Occipital lobe (tissue), 1 donor: ENCODE measurements at regions not wholly inside any gene's neighbourhood (a gene's known extent, or its start where the extent isn't known, plus 50 kb on each side); places are given as distances from the start of the nearest gene placed in this dataset.

Source experiments
- DNase-seq: peaks from one replicate; lab custom pipeline; 2025; lab: John Stamatoyannopoulos, UW

DNA sequence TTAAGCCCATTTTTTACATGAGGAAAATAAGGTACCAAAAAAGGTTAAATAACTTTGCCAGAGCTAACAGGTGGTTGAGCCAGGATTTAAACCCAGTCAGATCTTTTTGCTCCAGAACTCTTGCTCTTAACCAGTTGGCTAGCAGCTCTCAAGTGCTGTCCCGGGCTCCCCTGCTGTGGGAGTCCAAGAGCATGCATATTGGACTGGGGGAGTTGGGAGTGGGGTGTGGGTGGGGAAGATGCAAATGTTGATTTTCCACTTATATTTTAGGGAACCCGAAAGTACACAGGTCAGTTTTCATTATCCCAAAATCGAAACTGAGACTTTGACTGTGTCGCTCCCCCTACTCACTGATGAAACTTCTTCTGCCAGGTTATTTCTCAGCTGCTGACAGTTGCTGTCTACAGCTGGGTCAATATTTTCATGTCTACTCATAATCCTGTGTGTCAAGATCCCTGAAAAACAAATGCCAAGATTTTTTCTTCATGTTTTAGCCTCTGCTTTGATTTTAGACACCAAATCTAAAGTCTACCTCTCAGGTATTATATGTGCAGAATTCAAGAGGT, 172.3 kb upstream of the TMPO start:
- DNase-seq: no peak

DNA sequence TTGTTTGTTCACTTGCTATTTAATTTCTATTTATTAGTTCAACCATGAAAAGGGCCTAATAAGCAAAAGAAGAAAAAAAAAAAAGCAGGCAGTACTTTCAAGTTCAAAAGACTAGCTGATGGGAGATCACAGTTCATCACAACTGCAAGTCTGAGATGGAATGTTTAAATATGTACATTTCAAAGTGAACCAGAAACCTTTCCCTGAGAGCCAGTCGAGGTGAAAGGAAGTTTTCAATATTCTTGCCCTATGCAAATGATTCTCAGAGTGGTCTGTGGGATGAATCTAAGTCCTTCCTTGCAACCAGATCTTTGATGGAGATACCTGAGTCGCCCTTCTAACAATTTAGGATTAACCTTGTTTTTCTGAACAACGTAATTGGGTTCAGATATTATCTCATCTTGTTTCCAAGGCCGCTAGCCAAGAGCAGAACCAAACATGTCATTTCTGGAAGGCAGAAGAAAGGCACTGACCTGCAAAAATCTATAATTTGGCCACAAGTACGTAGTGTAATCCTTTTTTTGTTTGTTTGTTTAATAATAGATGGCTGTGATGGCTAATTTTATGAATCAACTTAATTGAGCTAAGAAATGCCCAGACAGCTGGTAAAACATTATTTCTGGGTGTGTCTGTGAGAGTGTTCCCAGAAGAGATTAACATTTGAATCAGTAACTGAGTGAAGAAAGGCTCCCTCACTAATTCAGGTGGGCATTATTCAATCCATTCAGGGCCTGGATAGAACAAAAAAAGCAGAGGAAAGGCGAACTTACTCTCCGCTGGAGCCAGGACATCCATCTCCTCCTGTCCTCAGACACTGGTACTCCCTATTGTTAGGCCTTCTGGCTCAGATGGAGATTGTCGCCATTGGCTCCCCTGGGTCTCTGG, 171.1 kb upstream of the TMPO start:
- no peak for DNase-seq

DNA sequence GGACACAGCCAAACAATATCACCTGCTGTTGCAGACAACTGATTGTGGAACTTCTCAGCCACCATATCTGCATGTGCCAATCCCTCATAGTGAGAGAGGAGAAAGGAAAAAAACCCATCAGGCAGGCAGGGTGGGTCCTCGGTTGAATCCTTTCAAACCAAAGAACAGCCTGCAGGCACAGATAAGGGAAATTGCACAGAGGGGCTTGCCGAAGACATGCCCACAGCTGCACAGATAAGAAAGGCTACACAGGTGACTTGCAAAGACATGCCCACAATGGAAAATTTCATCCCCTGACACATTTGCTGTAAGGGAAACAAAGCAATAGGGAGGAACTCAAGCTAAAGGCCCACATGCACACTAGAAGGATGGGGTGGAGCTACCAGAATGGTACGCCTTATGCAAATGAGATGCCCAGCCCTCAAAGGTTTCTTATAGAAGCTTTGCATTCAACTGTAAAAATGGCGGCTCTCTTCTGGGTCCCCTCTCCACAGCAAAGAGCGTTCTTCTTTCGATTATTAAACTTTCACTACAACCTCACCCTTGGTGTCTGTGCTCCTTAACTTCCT, 170.0 kb upstream of the TMPO start:
- no peak for DNase-seq

DNA sequence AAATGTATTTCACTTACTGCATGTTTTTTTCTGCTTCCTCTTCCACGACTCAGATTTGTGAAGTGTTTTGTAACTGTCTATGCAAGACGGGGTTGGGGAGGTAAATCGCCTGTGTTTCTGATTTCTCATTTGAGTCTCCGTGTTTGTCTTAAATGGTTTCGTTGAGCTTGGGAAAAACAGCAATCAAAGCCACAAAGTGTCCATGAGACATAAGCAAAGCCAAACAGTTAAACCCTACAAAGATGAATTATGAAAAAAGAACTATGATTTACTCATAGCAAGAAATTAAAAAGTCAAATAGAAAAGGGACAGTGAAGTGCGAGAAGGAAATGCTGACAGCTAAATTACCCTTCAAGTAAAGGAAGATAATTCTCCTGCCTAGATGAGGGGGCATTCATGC, 164.3 kb upstream of the TMPO start:
- DNase-seq: no peak

DNA sequence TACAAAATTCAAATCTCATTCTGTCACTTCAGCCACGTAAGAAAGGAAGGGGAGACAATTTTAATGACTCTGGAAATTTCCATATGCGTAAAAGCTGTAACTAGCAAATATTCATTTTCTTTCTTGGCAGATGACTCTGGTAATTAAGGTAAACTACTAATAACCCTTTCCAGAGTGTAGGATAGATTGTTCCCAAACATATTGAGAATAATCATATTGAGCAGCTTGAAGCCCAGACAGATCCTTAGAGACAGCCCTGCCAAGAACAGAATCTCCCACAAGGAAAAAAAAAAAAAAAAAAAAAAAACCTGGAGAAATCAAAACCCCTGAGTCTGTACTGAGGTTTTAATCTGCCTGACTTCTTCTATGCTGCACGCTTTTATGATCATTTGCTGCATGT, 163.6 kb upstream of the TMPO start:
- no peak for DNase-seq

DNA sequence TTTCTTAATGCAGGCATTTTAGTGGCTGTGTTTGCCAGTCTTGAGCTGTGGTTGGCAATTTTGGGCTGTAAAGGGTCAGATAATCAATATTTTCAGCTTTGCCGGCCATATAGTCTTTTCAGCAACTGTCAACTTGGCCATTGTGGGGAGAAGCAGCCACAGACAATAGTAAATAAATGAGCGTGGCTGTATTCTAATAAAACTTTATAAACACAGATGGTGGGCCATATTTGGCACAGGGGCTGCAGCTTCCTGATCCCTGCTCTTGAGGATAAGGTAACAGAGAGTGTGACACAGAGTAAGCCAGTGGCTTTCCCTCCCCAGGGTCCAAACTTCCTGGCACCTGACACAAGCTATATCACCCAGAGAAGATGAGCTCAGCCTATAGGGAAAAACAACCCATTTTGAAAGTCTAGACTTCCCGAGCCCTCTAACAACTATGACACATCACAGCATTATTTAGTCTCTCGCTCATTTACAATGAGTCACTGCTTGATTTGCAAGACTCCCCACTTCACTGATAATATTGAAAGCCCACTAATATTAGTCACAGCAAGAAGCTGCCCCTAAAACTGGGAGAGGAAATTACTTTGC, 163.1 kb upstream of the TMPO start:
- no peak for DNase-seq

DNA sequence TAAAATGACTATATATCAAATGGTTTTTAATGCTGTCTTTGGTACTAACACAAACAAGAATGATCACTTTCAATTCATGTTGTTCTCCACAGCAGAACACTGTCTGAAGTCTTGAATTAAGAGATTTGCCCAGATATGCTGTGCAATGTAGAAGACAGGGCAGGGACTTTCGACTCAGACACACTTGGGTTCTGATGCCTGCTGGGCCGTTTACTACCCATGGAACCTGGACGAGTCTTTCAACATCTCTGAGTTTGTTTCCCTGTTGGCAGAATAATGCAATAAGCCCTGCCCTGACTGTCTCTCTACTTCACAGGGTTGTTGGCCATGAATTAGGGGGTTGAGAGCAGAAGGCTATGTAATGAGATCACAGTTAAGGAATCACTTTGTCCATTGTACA, 162.6 kb upstream of the TMPO start:
- no peak for DNase-seq

DNA sequence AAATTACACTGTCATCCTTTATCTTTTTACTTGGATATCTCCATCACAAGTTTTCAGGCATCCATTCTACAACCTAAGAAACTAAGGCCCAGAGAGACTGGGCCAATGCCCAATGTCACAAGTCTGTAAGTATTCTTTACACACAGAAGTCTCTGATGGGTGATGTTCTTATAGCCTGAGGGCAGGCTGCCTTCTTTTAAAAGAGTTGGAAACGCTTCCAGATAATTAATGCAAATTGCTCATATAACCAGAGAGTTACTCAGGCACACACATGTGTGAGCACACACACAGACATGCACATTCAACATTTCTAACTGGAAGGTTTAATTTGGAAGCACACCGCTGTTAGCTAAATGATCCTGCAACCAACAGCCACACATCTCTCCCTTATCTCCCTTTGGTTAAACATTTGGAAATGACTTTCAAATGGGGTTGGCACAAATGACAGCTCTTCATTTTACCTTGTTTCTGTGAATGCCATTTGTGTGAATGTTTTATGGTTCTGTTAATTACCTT, 160.8 kb upstream of the TMPO start:
- DNase-seq: no peak

DNA sequence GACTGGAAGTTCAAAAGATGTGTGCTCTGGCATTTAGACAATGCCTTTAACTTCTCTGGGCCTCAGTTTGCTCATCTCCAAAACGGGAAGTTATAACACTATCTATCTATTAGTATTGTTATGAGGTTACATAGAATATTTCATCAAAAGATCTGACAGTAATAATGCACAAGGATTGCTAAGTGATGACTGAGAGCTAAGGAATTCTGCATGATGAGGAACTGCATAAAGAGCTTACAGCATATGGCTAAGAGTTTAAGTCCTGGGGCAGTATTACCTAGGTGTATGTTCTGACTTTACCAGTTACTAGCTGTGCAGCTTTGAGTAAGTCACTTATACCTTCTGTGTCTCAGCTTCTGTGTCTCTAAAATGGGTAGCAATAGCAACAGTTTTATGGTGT, 160.1 kb upstream of the TMPO start:
- DNase-seq: no peak

DNA sequence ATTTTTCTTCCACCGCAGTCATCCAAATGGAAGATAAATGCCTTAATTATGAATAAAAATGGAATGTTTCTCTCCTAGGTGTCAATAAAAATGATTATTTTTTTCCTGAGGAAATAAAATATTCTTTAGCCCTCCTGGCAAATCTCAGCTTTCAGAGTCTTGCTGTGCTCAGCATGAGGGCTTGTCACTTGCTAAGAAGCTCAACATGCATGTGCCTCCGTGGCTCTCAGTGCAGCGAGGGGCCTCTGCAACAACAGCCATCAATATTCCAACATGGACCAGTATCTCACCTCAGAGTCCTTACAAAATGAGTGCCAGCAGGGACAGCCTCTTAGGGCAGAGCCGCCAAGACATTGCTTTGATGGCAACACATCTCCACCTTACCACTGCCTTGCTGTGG, 159.5 kb upstream of the TMPO start:
- DNase-seq: no peak

DNA sequence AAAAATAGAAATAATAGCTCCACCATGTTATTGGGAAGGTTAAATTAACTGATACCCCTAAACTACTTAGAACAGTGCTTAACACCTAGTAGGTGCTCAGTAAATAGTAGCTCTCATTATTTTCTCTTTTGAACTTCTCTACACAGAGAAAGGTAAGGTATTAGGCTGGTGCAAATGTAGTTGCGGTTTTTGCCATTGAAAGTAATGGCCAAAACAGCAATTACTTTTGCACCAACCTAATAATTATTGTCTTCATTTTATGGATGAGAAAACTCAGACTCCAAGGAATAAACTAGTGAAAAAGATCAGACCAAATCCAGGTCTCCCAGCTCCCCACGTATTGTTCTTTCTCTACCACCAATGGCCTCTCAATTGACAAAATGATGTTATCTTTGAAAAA, 157.2 kb upstream of the TMPO start:
- no peak for DNase-seq

DNA sequence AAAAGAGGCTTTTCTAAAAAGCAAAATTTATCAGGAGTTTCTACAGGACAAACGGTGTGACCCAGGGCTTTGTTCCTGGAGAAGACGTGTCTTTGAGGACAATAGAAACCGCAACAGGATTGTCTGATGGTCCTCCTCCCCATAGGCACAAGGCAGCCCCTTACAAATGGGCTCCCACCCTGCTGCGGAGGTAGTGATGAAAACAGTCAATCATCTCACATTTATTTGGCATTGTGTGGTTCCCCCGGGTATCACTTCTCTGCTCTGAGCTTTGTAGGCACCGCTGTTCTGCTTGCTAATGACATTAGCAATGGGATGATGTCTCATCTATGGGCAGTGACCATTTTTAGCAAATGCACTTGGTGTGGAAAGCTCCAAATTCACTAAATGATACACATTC, 155.5 kb upstream of the TMPO start:
- DNase-seq: no peak

DNA sequence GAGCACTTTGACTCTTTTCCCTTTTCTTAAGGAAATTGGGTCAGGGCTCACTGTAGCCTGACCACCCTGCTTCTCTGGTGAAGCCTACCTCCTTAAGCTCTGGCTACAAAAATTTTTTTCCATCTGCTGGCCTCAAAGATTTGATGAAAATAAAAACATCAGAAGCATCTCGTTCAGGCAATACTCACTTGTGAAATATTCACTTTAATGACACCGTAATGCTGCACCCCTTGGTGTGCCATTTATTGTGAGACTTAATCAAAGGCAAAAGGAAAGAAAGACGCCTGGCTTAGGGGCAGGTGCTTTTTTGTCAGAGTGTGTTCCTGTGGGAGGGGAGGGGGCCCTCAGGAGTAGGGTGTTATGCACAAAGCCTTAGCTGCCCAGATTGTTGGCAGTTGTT, 155.0 kb upstream of the TMPO start:
- no peak for DNase-seq

DNA sequence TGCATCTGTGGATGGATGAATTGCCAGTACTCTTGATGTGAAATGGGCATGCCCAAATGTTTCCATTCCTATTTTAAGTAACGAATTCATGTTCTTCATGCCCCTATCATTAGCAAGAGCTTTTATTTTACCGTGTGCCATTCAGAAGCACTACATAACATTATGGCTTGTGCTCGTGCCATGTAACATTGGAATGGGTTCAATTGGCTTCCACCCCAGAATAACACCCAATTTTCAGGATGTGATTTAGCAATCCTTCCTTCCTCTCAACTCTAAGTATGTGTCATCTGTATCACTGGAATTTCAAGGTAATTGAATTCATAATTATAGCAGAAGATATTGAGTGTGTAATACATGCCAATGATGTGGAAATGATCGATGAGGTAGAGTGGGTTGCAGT, 145.8 kb upstream of the TMPO start:
- DNase-seq: no peak

DNA sequence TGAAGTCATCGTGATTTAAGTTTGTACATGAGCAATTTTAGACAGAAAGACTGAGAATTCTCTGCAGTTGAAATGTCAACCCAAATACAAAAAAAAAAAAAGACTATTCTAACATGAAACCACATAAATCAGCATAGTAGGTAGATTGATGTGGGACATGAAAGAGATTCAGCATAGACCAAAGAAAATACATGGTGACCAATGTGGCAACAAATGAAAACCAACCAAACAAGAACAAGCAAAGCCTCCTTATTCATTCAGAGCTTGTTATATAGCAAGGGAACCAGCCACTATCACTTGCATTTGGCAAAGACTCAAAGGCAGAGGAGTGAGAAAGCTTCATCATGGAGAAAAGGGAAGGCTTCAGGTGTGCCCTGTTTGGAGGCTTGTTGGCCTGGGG, 144.4 kb upstream of the TMPO start:
- DNase-seq: no peak

DNA sequence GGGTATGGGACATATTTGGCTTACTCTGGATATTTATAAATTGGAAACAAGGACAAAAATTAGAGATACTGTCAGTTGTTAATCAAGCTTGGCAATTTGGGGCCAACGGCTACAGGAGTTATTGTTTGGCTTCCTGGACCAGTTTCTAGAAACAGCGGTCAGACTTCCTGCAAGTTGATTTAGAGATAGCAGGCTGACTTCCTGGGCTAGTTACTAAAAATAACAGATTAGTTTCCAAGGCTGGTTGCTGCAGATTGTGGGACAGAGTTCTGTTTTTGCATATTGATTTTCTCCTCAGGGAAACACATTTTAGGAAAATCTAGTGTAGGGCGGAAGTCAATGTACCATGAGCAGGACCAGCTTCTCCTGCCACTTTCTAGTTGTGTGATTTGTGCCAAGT, 144.0 kb upstream of the TMPO start:
- no peak for DNase-seq

DNA sequence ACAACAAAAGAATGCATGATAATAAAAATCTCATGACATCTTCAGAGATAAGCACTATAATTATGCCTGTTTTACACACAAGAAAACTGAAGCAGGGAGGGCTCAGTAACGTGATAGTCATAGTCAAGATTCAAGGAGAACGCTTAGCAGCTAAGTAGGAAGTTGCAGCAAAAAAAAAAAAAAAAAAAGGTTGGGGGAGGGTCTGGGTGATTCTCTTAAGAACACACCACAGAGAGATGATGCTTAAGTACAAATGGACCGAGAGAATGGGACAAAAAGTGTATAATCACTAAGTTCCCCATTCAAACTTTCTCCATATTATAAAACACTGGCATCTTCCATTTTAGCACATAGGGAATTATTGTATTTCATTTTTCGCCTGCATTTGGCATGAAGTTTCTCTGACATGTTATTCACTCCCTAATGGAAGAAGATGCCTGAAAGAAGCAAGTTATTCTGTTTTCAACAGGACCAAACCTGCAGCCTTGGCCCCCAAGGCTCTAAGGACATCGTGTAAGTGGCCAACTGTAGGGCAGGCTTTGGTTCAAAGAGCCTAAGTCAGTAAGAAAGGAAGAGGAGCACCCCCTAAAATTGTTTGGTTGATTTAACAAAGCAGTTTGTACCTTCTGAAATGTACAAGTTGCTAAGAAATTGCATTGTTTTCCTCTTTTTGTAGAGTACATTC, 142.9 kb upstream of the TMPO start:
- no peak for DNase-seq

DNA sequence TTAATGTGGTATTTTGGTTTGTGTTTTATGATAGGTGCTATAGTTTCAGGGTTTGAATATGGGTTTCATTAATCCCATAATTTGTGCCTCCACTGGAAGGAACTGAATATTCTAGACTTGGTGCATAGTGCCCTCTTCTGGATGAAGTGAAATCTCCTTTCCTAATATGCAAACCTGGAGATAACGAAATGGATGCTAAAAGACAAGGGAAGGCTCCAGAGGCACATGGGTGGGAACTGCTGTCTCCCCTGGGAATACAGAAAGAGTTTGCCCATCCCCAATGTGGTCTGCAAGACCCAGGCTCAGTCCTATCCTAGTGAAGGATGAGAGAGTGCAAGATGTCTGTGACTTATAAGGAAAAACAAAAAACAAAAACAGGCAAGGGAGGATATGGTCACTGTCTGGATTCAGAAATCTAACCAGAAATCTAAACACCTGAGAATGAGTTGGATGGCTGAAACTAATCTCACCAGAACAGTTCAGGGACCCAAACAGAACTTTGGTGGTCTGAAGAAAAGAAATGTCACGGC, 142.3 kb upstream of the TMPO start:
- DNase-seq: no peak

DNA sequence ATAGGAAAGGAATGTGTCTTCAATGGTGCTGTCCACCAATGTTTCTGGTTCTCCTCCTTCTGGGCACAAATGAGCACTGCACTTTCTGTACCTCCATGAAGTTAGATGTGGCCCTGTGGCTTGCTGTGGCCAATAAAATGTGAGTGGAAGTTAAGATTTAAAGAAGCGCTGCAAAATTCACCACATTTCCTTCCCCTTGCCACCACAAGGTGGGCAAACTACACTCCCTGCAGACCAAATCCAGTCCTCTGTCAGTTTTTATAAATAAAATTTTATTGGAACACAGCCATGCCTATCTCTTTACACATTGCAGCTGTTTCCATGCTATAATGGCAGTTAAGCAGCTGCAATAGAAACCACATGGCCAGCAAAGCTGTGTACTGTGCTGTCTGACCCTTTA, 141.4 kb upstream of the TMPO start:
- no peak for DNase-seq

DNA sequence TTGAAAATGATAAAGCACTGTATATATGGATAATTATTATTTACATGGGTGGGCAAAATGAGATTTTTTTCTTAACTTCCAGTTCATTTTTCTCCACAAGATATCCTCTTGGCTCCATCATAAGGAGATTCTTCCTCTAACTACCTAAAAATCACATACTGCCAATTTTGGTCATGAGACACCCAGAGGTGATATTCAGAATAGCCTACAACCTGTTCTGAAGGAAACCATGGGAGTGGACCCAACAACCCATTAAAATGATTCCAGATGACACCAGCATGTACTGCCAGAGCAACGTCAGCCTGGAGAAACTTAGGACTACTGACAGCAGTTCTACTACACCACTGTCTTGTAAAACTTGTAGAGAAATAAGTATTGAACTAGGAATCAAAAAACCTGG, 136.3 kb upstream of the TMPO start:
- no peak for DNase-seq

DNA sequence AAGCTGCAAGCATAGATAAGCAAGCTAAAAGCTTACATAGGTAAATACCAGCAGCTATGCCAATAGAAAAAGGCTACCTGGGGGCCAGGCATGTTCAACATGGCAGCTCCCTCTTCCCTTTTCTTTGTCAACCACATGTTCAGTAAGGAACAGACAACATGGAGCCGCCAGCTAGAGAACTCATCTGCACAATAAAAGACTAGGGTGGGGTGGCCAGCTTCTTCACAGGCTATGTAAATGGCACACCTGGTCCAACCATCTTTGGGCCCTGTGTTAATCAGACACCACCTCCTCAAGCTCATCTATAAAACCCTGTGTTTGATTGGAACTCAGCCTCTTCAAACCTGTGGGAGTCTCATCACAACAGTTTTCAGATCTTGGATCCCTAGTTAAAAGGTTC, 129.7 kb upstream of the TMPO start:
- no peak for DNase-seq

DNA sequence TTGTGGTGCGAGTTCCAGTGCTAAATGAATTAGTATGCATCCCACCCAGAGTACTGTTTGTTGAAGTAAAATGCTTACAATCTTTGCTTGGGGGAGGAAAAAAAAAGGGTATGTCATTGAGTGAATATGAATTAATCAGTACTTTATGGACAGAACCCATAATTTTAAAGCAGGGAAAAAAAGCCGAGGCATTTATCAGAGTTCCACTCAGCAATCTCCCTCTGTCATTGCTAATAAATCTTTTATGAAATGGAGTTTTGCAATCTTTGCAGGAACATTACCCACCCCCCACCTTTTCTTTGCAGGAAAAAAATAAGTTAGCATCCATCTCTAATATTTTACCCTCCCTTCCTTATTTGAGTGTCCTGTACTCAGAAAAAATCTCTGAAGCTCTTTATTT, 127.9 kb upstream of the TMPO start:
- DNase-seq: no peak
